MM.1S (cell line): ENCODE measurements at regions not wholly inside any gene's neighbourhood (a gene's known extent, or its start where the extent isn't known, plus 50 kb on each side); places are given as distances from the start of the nearest gene placed in this dataset.

ENCODE experiments used
- CTCF ChIP-seq: fragments of 300-600 bp; sonication (generic); IDR thresholded peaks from 2 replicates; pipeline ENCODE4 v1.5.1; 2016; ENCODE audit warnings: antibody characterized with exemption, low read length, mixed read lengths
- EZH2 ChIP-seq: fragments of 300-600 bp; sonication (generic); optimal IDR thresholded peaks from 2 replicates; pipeline ENCODE3; 2017; ENCODE audit warnings: low read depth, mild to moderate bottlenecking, antibody characterized with exemption, low read length, mixed read lengths

DNA sequence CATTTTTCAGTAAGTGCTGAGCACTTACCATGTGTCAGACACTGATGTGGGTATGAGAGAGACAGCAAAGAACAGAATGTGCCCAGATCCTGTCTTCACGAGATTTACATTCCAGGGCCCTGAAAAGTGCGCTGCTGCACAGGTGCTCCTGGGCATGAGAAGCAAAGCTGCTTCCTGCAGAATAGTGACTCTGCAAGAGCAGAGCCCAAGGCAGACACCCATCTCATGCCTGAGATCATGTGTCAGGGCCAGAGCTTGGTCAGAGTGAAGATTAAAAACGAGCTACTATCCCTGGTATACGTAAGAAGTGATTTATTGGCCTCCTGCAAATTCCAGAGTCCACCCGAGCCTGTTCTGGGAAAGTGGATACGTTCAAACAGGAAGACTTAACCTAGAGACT is 824.4 kb downstream of the GRID1 start:
- TF ChIP-seq CTCF, result no peak
- no peak for TF ChIP-seq EZH2
